GM21529 (cell line): ENCODE measurements at regions not wholly inside any gene's neighbourhood (a gene's known extent, or its start where the extent isn't known, plus 50 kb on each side); places are given as distances from the start of the nearest gene placed in this dataset.

Experiments used
- ATAC-seq: cut with Tn5 transposase; IDR thresholded peaks from one replicate; pipeline ENCODE4 v1.9.1; 2021; ENCODE audit not compliant: unreplicated experiment

DNA sequence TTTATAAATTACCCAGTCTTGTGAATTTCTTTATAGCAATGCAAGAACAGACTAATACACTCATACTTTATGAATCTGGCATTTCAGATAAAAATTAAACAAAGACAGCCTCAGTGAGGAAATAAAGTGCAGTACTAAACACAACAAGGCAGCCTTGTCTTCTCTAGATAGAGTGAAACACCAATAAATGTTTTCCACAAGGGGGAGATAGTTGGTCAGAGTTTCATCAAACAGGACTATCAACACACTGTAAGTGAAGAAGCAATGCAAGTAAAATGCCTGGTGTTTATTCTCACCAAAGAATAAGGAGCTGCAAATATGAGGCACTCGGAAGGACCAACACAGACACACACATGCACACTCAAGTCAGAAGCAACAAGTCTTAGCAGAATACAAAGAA is 62.8 kb downstream of the FAM9B start:
- ATAC-seq, result peak; percentile 56

DNA sequence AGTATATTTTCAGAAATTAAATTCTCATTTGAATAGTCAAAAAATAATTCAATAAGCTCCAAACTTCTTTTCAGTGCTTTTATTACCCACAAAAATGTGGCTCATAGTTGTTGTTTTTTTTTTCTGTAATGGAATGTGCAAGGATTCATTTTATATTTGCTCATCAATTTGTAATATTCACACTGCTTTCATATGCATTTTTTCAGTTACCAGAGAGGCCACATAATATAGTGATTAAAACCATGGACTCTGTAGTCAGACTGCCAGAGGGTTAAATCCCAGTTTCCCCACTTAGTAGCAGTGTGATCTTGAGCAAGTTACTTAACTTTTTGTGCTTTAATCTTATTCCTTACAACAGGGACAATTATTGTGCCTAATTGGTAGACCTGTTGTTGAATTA is 64.5 kb downstream of the FAM9B start:
- no peak for ATAC-seq

DNA sequence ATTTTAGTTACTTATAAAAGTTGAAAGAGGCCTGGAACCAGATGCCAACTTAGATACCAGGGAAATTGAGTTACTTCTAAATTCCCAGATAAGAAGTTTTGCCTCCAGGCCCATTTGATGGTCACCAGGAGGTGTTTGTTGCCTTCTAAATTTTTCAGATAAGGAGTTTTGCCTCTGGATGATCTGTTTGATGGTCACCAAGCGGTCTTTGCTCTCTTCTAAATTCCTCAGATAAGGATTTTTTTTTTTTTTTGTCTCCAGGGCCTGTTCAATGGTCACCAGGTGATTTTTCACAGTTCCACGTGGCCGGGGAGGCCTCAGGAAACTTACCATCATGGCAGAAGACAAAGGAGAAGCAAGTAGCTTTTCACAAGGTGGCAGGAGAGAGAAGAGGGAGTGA is 66.5 kb downstream of the FAM9B start:
- ATAC-seq, result no peak

DNA sequence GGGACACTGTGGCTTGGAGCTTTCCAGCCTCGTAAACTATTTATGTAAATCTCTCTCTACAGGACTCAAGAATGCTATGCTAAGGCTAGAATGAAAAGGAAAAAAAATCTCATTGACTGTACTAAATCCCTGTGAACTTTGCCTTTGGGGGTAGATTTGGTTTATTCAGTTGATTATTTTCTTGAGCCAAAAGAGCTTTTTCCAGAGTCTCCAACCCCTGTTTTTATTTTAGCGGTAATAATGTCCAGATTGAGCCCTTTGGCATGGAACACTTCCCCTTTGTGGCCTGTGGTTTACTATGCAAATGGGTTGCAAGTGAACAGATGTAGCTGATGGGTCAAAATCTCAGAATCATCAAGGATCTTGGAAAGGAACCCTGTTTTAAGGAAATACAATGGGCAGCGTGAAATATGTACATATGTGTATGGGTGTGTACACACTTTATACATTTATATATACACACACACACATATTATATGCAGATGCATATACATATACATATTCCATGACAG is 72.9 kb downstream of the FAM9B start:
- ATAC-seq, result no peak

DNA sequence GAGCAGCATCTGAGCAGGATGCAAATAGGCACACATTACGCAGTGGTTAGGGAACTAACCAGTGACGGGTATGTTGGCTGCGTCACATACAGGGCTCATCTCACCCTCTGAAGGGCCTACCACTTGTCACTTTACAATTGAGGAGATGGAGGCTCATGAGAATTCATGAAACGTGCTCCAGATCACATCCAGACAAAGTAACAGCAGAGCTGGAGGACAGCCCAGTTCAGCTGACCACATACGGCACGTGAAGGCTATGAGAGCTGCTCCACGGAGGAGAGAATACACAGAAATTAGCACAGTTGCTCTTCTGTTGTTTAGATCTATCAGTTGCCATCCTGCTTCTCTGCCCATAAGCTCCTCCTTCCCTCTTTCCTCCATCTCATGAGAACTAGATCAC is 78.4 kb downstream of the FAM9B start:
- no peak for ATAC-seq

DNA sequence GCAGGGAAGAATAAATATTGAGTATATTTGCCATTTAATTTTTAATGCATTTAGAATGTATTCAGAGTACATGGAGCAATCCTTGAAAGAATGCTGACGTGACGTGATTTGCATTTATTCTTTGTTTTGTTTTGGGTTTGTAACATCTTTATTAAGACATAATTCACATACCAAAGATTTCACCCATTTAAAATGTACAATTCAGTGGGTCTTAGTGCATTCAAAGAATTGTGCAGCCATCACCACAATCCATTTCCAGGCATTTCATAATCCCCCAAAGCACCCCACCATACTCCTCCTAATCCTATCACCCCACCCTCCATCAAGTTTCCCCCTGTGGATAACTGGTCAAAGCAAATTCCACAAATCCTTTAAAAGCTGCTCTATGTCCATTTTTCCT is 87.4 kb downstream of the FAM9B start:
- ATAC-seq, result no peak

DNA sequence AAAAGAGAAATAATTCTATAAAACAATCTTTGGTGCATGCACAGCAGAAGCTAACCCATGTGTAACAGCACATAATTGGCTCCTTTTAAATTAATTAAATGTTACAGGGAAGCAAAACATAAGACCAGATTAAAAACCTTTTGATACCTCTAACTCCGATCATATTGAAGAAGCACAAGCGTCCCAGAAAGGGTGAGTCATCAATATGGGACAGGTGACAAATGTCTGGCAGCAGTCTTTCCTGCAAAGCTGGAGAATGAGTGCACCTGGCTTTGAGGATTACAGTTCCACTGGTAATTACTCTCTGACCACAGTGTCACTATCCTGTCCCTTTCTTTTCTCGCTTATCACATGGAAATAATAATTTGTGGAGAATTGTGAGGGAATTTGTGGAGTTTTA is 94.6 kb downstream of the FAM9B start:
- no peak for ATAC-seq

DNA sequence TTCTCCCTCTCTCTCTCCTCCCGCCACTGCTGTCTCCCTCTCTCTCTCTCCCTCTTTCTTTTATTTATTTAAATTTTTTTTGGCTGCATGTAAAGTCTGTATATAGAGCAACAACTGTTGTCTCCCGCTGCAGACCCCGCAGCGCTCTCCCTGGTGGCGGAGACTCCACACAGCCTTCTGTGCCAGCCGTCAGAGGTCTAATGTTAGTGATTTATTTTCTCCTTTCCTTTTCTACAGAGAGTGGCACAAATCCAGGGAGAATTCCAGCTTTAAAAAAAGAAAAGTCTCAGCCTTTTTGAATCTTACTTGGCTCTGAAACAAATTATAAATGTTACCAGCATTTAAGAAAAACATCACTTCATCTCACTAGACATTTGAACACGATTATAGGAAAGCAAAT is 106.2 kb downstream of the FAM9B start:
- no peak for ATAC-seq

DNA sequence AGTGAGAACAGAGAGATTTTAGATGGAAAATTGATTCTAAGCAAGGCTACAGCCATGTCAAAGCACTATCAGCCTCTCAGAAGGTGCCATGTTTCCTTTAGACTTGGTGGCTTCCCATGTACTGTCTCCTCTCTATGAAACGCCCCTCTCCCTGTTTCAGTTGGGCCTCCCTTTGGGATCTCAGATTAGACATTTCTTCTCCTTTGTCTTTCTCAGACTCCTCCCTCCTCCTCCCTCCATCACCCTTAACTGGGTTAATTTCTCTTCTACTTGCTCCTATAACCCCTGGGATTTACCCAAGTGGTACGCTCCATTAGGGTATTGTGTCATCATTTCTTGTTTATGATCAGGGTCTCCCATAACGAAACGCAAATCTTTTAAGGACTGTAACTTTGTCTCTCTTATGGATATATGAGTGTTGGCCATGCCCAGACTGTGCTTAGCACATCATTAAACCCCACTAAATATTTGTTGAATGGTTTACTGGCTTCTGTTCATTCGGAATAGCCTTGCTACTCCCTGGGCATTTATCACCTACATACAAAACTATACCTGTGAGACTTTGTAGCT is 106.8 kb downstream of the FAM9B start:
- ATAC-seq, result no peak

DNA sequence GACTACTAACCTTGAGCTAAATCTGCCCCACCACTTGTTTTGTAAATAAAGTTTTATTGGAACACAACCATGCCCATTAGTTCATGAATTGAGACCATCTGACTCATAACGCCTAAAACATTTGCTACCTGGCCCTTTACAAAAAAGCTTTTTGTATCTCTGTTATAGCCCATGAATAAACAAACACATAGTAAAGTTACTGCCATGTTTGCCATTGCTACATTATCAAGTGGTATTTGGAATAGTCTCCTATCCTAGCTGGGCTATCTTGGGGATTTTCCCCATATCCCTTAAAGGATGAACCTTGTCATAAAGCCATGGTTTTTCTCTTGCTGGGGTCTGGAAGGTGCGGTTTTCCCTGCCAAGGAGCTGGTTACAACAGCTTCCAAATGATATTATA is 112.3 kb downstream of the FAM9B start:
- no peak for ATAC-seq

DNA sequence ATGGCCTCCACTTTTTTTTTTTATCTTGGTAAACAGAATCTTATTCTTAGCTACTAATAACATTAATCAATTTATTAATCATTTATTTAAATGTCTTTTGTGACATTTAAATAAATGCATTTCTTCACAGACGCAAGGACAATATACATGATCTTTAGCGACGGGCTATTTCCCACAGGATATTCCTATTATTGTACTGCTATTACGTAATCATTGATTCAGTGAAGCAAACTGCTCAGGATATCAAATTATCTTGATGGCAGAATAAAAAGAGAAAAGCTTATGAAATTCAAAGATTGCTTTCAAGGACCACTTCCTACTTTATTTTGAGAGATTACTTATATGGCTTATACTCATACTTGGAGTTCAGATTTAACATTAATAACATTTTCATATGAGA is 114.1 kb downstream of the FAM9B start:
- ATAC-seq, result no peak

DNA sequence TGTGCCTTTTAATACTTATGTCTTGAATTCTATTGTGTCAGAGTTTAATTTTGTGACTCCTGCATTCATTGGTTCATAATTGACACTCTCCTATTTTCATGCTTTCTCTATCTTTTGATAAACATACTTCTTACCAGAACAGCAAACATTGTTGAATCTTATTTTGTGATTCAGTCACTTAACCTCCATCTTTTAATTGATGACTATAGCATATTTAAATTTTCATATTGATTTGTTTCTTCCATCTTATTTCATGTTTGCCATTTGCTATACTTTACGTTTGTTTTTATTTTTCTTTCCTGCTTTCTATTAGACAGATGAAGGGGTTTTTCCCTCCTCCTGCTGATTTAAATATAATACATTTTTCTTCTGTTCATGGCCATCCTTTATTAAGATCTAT is 115.5 kb upstream of the FAM9A start:
- ATAC-seq, result no peak

DNA sequence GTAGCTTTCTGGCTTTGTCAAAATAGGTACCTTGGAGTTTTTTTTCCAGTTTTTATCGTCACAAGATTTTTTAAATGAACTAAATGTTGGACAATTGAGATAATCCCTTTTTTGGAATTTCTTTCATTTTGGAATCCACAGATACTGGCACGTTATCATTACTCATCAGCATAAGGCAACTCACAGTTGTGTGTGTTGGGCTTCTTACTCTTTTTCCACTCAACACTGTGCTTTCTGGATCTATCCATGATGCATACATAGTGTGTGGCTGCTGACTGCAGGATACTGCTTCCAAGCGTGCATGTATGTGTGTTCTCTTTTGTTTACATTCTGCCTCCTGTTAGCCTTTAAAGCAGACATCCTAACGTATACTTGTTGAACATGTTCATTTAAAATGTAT is 113.5 kb upstream of the FAM9A start:
- ATAC-seq, result no peak

DNA sequence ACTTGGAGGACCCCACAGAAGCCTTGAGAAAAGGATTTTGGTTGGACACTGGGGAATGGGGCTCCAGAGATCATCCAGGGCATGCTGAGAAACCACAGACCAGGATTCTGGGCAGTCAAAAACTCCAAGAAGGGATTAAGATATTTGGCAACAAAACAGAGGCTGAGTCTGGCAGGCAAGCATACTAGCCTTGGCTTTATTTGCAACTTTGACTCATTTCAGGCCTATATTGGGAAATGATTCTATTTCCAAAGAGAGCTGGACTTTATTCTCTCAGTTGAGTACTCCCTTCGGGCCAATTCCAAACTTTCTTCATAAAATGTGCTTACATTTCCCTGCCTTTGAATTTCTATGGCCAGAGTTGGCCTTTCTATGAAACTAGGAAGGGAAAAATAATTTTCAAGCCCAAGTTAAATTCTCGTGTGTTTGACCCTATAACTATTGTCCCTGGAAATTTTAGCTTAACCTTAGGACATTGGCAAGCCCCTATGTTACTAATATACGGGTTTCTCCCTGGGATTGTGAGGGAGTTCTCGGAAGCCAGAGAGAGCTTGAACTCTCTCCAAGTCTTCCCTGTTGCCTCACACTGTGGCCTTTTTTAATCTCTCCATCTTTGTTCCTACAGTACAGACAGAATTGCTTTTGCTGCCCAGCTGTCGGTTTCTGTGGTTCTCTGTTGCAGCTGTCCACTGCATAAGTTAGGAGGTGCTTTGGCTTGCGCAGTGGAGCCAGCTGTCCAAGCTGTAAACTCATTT is 112.6 kb upstream of the FAM9A start:
- no peak for ATAC-seq

DNA sequence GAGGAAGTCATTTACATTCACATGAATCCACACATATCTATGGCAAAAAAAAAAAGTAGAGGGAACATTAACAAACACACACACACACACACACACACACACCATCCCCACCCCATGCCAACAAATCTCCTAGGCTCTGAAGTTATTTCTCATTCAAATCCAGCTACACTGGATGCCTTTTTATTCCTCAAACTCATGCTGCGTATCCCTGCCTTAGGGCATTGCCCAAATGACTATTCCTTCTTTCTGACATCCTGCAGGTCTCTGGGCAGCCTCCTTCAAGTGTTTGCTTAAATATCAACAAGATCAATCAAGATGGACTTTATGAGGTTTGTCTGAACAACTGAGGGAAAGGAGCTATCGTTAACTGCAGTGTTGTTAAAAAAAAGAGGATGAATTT is 106.5 kb upstream of the FAM9A start:
- ATAC-seq, result no peak

DNA sequence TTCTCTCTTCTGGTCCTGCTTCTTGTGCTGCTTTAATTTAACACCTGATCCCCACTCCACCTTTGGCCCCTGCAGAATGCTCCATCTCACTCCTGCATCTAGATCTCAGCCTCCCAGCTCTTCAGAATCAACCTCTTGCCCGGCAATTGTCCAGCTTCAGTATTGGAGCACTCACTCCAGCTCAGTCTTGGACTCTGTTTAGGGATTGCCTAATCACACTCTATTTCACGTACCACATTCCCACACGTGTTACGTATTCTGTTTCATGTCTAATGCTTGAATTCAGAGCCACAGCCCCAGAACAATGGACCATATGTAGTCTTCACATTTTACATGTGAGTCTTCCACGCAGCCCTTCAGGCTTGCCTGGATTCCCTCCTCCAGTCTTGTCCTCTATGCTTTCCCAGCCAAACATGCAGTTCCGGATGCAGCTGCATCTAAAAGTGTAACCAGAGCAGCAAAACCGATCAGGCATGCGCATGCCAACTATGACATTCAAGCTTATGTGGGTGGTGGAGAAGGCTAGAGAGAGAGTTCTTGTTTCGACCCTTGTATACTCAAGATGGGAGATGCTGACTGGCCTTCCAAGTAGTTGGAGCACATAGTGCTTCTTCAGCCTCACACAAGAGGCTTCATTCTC is 105.2 kb upstream of the FAM9A start:
- ATAC-seq, result no peak

DNA sequence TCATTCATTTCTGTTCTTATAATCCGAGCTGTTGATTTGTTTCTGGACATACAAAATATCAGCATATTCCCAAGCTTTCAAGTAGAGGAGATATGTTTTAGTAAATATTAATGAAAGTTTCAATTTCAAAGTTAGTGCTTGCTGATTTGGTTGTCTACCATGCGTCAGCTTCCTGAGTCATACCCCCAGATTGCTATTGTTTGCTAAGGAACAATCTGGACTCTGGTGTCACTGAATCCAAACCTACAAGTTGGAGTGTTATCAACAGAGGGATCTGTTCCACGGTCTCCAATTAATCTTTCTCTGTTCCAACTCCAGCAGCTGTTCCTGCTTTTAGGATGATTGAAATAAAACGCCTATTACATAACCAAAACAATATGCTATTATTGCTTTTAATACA is 96.1 kb upstream of the FAM9A start:
- no peak for ATAC-seq

DNA sequence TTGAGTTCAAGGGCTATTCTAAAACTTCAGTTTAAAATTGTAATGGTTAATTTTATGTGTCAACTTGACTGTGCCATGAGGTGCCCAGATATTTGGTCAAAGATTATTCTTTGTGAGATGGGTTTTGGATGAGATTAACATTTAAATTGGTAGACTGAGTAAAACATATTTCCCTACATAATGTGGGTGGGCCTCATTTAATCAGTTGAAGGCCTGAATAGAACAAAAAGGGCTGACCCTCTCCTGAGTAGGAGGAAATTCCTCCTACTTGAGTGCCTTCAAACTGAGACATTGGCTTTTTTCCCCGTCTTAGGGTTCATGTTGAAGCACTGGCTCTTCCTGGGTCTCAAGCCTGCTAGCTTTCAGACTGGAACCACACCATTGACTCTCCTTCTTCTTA is 89.6 kb upstream of the FAM9A start:
- ATAC-seq, result no peak

DNA sequence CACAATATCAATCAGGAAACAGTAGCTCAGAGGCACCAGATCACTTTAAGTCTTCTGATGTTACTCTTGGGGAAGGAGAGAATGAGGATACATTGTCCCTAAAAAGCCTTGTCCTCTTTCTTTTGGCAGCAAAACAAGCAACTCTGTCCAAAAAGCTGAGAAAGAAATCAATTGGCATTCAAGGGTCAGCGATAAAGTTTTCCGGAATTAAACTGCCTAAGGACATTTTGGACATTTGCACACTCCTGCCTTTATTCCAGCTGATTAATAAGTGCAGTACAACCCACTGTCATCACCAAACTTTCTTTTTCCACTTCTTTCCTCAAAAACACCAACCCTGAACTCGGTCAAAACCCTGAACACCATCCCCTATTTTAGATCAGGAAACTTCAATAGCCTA is 85.8 kb upstream of the FAM9A start:
- ATAC-seq, result no peak

DNA sequence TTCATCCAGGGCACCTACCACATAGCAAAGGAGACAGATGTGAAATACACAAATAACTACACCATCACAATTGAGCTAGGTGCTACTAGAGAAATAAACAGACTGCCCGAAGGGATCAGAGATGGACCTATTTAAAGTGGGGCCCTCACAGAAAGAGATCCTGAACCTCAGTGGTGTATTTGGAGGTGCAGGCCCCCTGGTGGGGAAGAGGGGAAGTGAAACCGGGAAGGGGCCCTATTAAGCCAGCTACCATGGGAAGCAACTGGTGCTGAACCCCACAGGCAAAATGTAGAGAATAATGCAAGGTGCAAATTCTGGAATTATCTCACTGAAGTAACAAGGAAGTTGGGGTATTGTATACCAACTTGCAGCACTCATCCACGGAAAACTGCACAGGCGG is 78.6 kb upstream of the FAM9A start:
- ATAC-seq, result peak; percentile 61

DNA sequence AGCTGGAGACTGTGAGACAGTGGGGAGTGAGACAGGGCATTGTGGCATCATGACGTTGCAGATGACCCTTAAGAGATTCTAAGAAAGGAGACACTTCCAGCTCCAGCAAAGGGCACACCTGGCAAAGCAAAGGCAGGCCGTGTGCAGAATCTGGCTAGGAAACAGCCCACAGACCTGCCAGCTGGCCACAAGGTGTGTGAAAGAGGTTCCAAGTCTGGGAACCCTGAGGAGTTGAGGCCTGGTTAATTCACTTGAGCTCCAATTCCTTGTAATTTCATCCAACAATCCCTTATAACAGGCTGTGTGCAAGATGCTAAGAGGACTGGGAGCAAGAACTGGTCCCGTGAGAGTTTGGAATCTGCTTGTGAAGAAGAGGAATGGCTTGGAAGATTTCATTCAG is 72.8 kb upstream of the FAM9A start:
- no peak for ATAC-seq

DNA sequence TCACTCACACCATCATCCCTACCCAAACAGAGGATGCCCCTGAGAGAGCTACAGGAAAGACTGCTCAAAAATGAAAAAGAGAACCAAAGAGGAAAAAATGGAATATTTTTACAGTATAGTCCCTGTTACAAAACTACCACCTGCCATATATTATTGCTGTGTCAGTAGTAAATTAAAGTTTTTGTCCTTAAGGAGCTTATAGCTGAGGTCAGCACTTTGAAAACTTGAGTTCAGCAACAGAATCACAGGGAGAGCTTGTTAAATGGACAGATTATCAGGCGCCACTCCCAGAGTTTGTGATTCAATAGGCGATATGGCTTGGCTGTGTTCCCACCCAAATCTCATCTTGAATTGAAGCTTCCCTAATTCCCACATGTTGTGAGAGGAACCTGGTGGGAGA is 71.9 kb upstream of the FAM9A start:
- no peak for ATAC-seq
